RWPE2 (cell line): ENCODE measurements at regions not wholly inside any gene's neighbourhood (a gene's known extent, or its start where the extent isn't known, plus 50 kb on each side); places are given as distances from the start of the nearest gene placed in this dataset.

Experiments used
- ATAC-seq: fragments of 200-7000 bp; cut with Tn5 transposase; 3 replicates; pipeline ENCODE4 v1.9.1; 2021; ENCODE audit warnings: low read depth
- DNase-seq: peaks from one replicate; pipeline ENCODE4 v3.0.0-alpha.2; 2020; ENCODE audit warnings: low spot score
- H3K27ac ChIP-seq: fragments of 450-650 bp; 2 replicates; pipeline ENCODE4 v1.5.1; 2017; ENCODE audit warnings: mild to moderate bottlenecking; ENCODE audit not compliant: poor library complexity, severe bottlenecking
- H3K27me3 ChIP-seq: fragments of 250-450 bp; sonication (Bioruptor Pico); 2 replicates; pipeline ENCODE4 v1.5.1; 2021; ENCODE audit warnings: mild to moderate bottlenecking, moderate library complexity; ENCODE audit not compliant: insufficient read depth, poor library complexity, severe bottlenecking
- H3K36me3 ChIP-seq: fragments of 250-450 bp; sonication (Bioruptor Pico); 2 replicates; pipeline ENCODE4 v1.5.1; 2020; ENCODE audit warnings: low read depth, mild to moderate bottlenecking, moderate library complexity
- H3K4me1 ChIP-seq: fragments of 250-450 bp; sonication (Bioruptor Pico); 2 replicates; pipeline ENCODE4 v1.5.1; 2021; ENCODE audit warnings: mild to moderate bottlenecking, moderate library complexity; ENCODE audit not compliant: insufficient read depth, poor library complexity, severe bottlenecking
- H3K4me3 ChIP-seq: fragments of 250-450 bp; sonication (Bioruptor Pico); 2 replicates; pipeline ENCODE4 v1.5.1; 2021; ENCODE audit warnings: mild to moderate bottlenecking, moderate library complexity; ENCODE audit not compliant: severe bottlenecking
- H3K9me3 ChIP-seq: fragments of 250-450 bp; sonication (Bioruptor Pico); 2 replicates; pipeline ENCODE4 v1.5.1; 2021; ENCODE audit warnings: mild to moderate bottlenecking, moderate library complexity; ENCODE audit not compliant: severe bottlenecking
- CTCF ChIP-seq: fragments of 450-650 bp; IDR thresholded peaks from one replicate; pipeline ENCODE4 v1.5.1; 2017; ENCODE audit warnings: mild to moderate bottlenecking, moderate library complexity; ENCODE audit not compliant: poor library complexity, severe bottlenecking

GRCh38 chr1:219277304-219278105 lies 103.8 kb downstream of the LYPLAL1 start:
- no peak for DNase-seq
- no peak for TF ChIP-seq CTCF
- no peak for ATAC-seq
- H3K4me1 ChIP-seq, result no peaks in the 10 kb centered on the region
- no peak overlapping the region for H3K27ac ChIP-seq
- H3K9me3 ChIP-seq, result no peaks in the 10 kb centered on the region
- H3K4me3 ChIP-seq, result no peak overlapping the region
- no peaks in the 10 kb centered on the region for H3K36me3 ChIP-seq
- no peaks in the 10 kb centered on the region for H3K27me3 ChIP-seq

GRCh38 chr1:219276049-219276738 lies 102.5 kb downstream of the LYPLAL1 start:
- Histone ChIP-seq H3K4me1 (no peaks in the 10 kb centered on the region), H3K27me3 (no peaks in the 10 kb centered on the region), H3K27ac (no peak overlapping the region), H3K36me3 (no peaks in the 10 kb centered on the region), H3K9me3 (no peaks in the 10 kb centered on the region), H3K4me3 (no peak overlapping the region)
- no peak for ATAC-seq
- DNase-seq, result no peak
- TF ChIP-seq CTCF, result no peak

- H3K36me3 ChIP-seq, result no peaks in the 10 kb centered on the region
- no peaks in the 10 kb centered on the region for H3K4me1 ChIP-seq
- no peak for TF ChIP-seq CTCF
- H3K27me3 ChIP-seq, result no peaks in the 10 kb centered on the region
- DNase-seq (no peak), ATAC-seq (no peak)
- H3K9me3 ChIP-seq, result no peaks in the 10 kb centered on the region
- no peak overlapping the region for H3K4me3 ChIP-seq
- H3K27ac ChIP-seq, result no peak overlapping the region
Measured at GRCh38 chr1:219273088-219273686, 99.5 kb downstream of the LYPLAL1 start.

GRCh38 chr1:219271818-219272535 lies 98.3 kb downstream of the LYPLAL1 start:
- H3K27ac ChIP-seq, result no peak overlapping the region
- H3K4me3 ChIP-seq, result no peak overlapping the region
- no peaks in the 10 kb centered on the region for H3K27me3 ChIP-seq
- no peaks in the 10 kb centered on the region for H3K4me1 ChIP-seq
- no peaks in the 10 kb centered on the region for H3K9me3 ChIP-seq
- no peak for DNase-seq
- no peak for ATAC-seq
- TF ChIP-seq CTCF, result no peak
- H3K36me3 ChIP-seq, result no peaks in the 10 kb centered on the region
